ENCODE measurements at regions not wholly inside any gene's neighbourhood (a gene's known extent, or its start where the extent isn't known, plus 50 kb on each side); places are given as distances from the start of the nearest gene placed in this dataset.

GRCh38 chr6:90739802-90740201, 152.9 kb upstream of the MAP3K7 start:
- TF ChIP-seq POLR2A (IDR thresholded peaks at IDR 0.05) (no peak), CTCF (IDR thresholded peaks at IDR 0.05) (no peak)

All from body of pancreas (tissue), 4 donors.